ENCODE measurements at regions not wholly inside any gene's neighbourhood (a gene's known extent, or its start where the extent isn't known, plus 50 kb on each side); places are given as distances from the start of the nearest gene placed in this dataset.
"Not testable (repeated sequence)": the region's sequence is repeated elsewhere in the genome, so short reads cannot be mapped to it uniquely, and the experiment has no call there.

DNA sequence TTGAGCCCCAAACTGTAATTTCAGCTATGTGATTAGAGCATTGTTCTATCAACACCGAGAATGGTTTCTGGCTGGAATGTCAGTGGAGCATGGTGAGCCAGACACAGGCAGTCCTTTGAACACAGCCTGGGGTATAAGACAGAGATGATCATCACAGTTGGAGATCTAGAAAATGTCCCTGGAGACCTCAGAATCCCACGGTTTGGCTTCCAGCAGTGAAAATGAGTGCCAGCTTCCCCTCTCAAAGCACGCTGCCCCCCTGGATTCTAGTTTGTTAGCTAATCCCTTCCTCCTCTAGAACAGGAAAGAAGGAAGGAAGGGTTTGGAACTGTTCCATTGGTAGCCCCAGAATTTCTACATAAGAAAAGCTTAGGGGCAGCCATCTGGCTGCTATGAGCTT is 59.9 kb upstream of the JAK1 start:
- H3K14ac ChIP-seq (ENCODE audit: low read length): no peak overlapping the region
- H2BK5ac ChIP-seq (ENCODE audit: low read length): no peak overlapping the region
- no peak overlapping the region for H3K4ac ChIP-seq (ENCODE audit: low read length)
- no peak overlapping the region for H2BK12ac ChIP-seq (ENCODE audit: low read length)
- no CpG with 5 or more reads among the region's 3 CpGs for WGBS, 2 donors (ENCODE audit: extremely low coverage in 2 of 2, insufficient read length in 2 of 2, insufficient replicate concordance in 1 of 2)
- H3K4me3 ChIP-seq (ENCODE audit: low read length in 2 of 2): no peak overlapping the region
- H4K91ac ChIP-seq (ENCODE audit: low read depth, low read length, poor library complexity): no peak overlapping the region
- no peak overlapping the region for H3K23ac ChIP-seq (ENCODE audit: low read depth, low read length, poor library complexity)
- no peaks in the 10 kb centered on the region for H3K4me1 ChIP-seq (ENCODE audit: control insufficient read depth in 2 of 2, insufficient read depth in 1 of 2, low read depth in 1 of 2, low read length in 2 of 2)
- no peaks in the 10 kb centered on the region for H3K9me3 ChIP-seq (replicated peaks in 1 of 2; ENCODE audit: control insufficient read depth in 2 of 2, insufficient read depth in 1 of 2, low read depth in 1 of 2, low read length in 2 of 2)
- H3K9ac ChIP-seq (ENCODE audit: low read depth, low read length, poor library complexity): no peak overlapping the region
- no peak for DNase-seq (ENCODE audit: low spot score)
- no peak overlapping the region for H3K27ac ChIP-seq (replicated peaks; ENCODE audit: low read length)
- no peak overlapping the region for H3K4me2 ChIP-seq (ENCODE audit: insufficient read depth, low read length, poor library complexity, severe bottlenecking)
- no peak overlapping the region for H4K8ac ChIP-seq (ENCODE audit: low read depth, low read length)
- H3K18ac ChIP-seq (ENCODE audit: low read length): no peak overlapping the region
- H3K36me3 ChIP-seq (replicated peaks in 1 of 2; ENCODE audit: control insufficient read depth in 2 of 2, insufficient read depth in 2 of 2, low read length in 2 of 2): no peaks in the 10 kb centered on the region
- no peaks in the 10 kb centered on the region for H3K27me3 ChIP-seq (ENCODE audit: control insufficient read depth in 3 of 3, insufficient read depth in 3 of 3, low read depth in 1 of 3, low read length in 3 of 3)
- no peak overlapping the region for H2AFZ ChIP-seq (ENCODE audit: low read length)
- no peak overlapping the region for H2AK5ac ChIP-seq (ENCODE audit: low read depth, low read length)
- no peak overlapping the region for H2BK15ac ChIP-seq (ENCODE audit: low read length)
- no peak overlapping the region for H2BK120ac ChIP-seq (ENCODE audit: low read depth, low read length)
- H3K79me1 ChIP-seq (ENCODE audit: low read depth, low read length): no peaks in the 10 kb centered on the region

DNA sequence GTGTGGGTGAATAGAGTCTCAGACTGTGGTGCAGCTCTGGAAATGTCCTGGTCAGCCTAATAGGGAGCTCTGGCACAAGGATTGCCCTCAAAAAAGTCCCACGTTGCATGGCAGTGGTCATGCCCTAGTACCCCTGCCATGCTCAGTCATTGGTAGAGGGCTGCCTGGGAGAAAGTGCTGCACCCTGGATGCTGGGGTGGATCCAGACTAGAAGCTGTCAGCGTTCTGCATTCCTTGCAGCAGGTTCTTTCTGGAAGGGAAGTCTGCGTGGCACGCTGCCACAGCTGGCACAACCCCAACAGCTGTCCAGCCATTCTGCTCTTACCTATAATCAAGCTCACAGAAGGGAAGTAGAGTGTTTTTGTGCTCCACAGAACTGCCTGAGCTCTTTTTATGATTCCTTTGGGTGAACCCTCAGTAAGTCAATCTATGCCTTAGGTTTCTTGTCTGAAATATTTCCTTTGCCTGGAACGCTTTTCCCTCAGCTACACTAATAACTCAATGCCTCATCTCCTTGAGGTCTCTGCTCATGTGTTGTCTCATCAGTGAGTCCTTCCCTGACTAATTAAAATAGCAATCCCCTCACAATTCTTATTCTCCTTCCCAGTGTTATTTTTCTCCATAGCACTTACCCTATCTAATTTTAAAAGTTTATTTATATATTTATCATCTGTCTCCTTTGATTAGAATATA is 61.5 kb upstream of the JAK1 start:
- H2AFZ ChIP-seq (ENCODE audit: low read length): no peak overlapping the region
- H3K23ac ChIP-seq (ENCODE audit: low read depth, low read length, poor library complexity): peak overlapping the region; percentile 29
- H3K4me1 ChIP-seq (ENCODE audit: control insufficient read depth in 2 of 2, insufficient read depth in 1 of 2, low read depth in 1 of 2, low read length in 2 of 2): no peaks in the 10 kb centered on the region
- H3K4ac ChIP-seq (ENCODE audit: low read length): no peak overlapping the region
- no peak overlapping the region for H2BK12ac ChIP-seq (ENCODE audit: low read length)
- H3K79me1 ChIP-seq (ENCODE audit: low read depth, low read length): no peaks in the 10 kb centered on the region
- H4K8ac ChIP-seq (ENCODE audit: low read depth, low read length): no peak overlapping the region
- no peak overlapping the region for H2BK5ac ChIP-seq (ENCODE audit: low read length)
- WGBS, 2 donors (ENCODE audit: extremely low coverage in 2 of 2, insufficient read length in 2 of 2, insufficient replicate concordance in 1 of 2): no CpG with 5 or more reads among the region's 5 CpGs
- no peak overlapping the region for H2BK15ac ChIP-seq (ENCODE audit: low read length)
- H3K36me3 ChIP-seq (replicated peaks in 1 of 2; ENCODE audit: control insufficient read depth in 2 of 2, insufficient read depth in 2 of 2, low read length in 2 of 2): no peaks in the 10 kb centered on the region
- H3K9ac ChIP-seq (ENCODE audit: low read depth, low read length, poor library complexity): no peak overlapping the region
- no peak overlapping the region for H3K4me3 ChIP-seq (ENCODE audit: low read length in 2 of 2)
- H2AK5ac ChIP-seq (ENCODE audit: low read depth, low read length): no peak overlapping the region
- H3K9me3 ChIP-seq (replicated peaks in 1 of 2; ENCODE audit: control insufficient read depth in 2 of 2, insufficient read depth in 1 of 2, low read depth in 1 of 2, low read length in 2 of 2): no peaks in the 10 kb centered on the region
- no peak overlapping the region for H3K14ac ChIP-seq (ENCODE audit: low read length)
- H4K91ac ChIP-seq (ENCODE audit: low read depth, low read length, poor library complexity): no peak overlapping the region
- H2BK120ac ChIP-seq (ENCODE audit: low read depth, low read length): no peak overlapping the region
- no peak for DNase-seq (ENCODE audit: low spot score)
- H3K4me2 ChIP-seq (ENCODE audit: insufficient read depth, low read length, poor library complexity, severe bottlenecking): no peak overlapping the region
- no peaks in the 10 kb centered on the region for H3K27me3 ChIP-seq (ENCODE audit: control insufficient read depth in 3 of 3, insufficient read depth in 3 of 3, low read depth in 1 of 3, low read length in 3 of 3)
- H3K18ac ChIP-seq (ENCODE audit: low read length): no peak overlapping the region
- no peak overlapping the region for H3K27ac ChIP-seq (replicated peaks; ENCODE audit: low read length)

DNA sequence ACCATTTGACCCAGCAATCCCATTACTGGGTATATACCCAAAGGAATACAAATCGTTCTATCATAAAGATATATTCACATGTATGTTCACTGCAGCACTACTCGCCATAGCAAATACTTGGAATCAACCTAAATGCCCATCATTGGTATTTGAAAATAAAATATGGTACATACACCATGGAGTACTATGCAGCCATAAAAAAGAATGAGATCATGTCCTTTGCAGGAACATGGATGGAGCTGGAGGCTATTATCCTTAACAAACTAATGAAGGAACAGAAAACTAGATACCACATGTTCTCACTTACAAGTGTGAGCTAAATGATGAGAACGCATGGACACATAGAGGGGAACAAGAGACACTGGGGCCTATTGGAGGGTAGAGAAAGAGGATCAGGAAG is 63.1 kb upstream of the JAK1 start:
- no CpG with 5 or more reads among the region's 3 CpGs for WGBS, 2 donors (ENCODE audit: extremely low coverage in 2 of 2, insufficient read length in 2 of 2, insufficient replicate concordance in 1 of 2)

DNA sequence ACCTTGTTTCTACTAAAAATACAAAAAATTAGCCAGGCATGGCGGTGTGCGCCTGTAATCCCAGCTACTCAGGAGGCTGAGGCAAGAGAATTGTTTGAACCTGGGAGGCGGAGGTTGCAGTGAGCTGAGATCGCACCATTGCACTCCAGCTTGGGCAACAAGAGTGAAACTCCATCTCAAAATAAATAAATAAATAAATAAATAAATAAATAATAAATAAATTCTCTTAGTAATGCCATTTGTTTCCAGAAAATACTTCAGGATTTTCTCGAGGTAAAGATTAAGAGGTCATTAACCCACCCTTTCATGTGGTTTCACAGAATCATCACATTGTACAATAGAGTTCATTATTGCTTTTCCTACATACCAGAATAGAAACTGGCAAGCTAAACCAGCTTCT is 68.5 kb upstream of the JAK1 start:
- not testable (repeated sequence) for H2BK5ac ChIP-seq (ENCODE audit: low read length); H2BK120ac ChIP-seq (ENCODE audit: low read depth, low read length); H3K9me3 ChIP-seq (replicated peaks in 1 of 2; ENCODE audit: control insufficient read depth in 2 of 2, insufficient read depth in 1 of 2, low read depth in 1 of 2, low read length in 2 of 2); H3K27ac ChIP-seq (replicated peaks; ENCODE audit: low read length); H4K91ac ChIP-seq (ENCODE audit: low read depth, low read length, poor library complexity); H3K79me1 ChIP-seq (ENCODE audit: low read depth, low read length); H4K8ac ChIP-seq (ENCODE audit: low read depth, low read length); H3K36me3 ChIP-seq (replicated peaks in 1 of 2; ENCODE audit: control insufficient read depth in 2 of 2, insufficient read depth in 2 of 2, low read length in 2 of 2); H3K4me2 ChIP-seq (ENCODE audit: insufficient read depth, low read length, poor library complexity, severe bottlenecking); H2BK15ac ChIP-seq (ENCODE audit: low read length); H3K27me3 ChIP-seq (ENCODE audit: control insufficient read depth in 3 of 3, insufficient read depth in 3 of 3, low read depth in 1 of 3, low read length in 3 of 3); H3K4me3 ChIP-seq (ENCODE audit: low read length in 2 of 2); H3K4me1 ChIP-seq (ENCODE audit: control insufficient read depth in 2 of 2, insufficient read depth in 1 of 2, low read depth in 1 of 2, low read length in 2 of 2); H3K4ac ChIP-seq (ENCODE audit: low read length); H3K18ac ChIP-seq (ENCODE audit: low read length); H3K9ac ChIP-seq (ENCODE audit: low read depth, low read length, poor library complexity); H2BK12ac ChIP-seq (ENCODE audit: low read length); H2AK5ac ChIP-seq (ENCODE audit: low read depth, low read length); H3K23ac ChIP-seq (ENCODE audit: low read depth, low read length, poor library complexity); H3K14ac ChIP-seq (ENCODE audit: low read length); H2AFZ ChIP-seq (ENCODE audit: low read length); DNase-seq (ENCODE audit: low spot score)
- WGBS, 2 donors (ENCODE audit: extremely low coverage in 2 of 2, insufficient read length in 2 of 2, insufficient replicate concordance in 1 of 2): no CpG with 5 or more reads among the region's 5 CpGs

More for the DNA sequence above, 63.1 kb upstream of the JAK1 start:
- not testable (repeated sequence) for H3K4me3 ChIP-seq (ENCODE audit: low read length in 2 of 2); H4K8ac ChIP-seq (ENCODE audit: low read depth, low read length); DNase-seq (ENCODE audit: low spot score); H2BK120ac ChIP-seq (ENCODE audit: low read depth, low read length); H3K4ac ChIP-seq (ENCODE audit: low read length); H2BK5ac ChIP-seq (ENCODE audit: low read length); H3K23ac ChIP-seq (ENCODE audit: low read depth, low read length, poor library complexity); H3K27me3 ChIP-seq (ENCODE audit: control insufficient read depth in 3 of 3, insufficient read depth in 3 of 3, low read depth in 1 of 3, low read length in 3 of 3); H2BK15ac ChIP-seq (ENCODE audit: low read length); H3K18ac ChIP-seq (ENCODE audit: low read length); H4K91ac ChIP-seq (ENCODE audit: low read depth, low read length, poor library complexity); H3K36me3 ChIP-seq (replicated peaks in 1 of 2; ENCODE audit: control insufficient read depth in 2 of 2, insufficient read depth in 2 of 2, low read length in 2 of 2); H3K79me1 ChIP-seq (ENCODE audit: low read depth, low read length); H3K27ac ChIP-seq (replicated peaks; ENCODE audit: low read length); H3K9me3 ChIP-seq (replicated peaks in 1 of 2; ENCODE audit: control insufficient read depth in 2 of 2, insufficient read depth in 1 of 2, low read depth in 1 of 2, low read length in 2 of 2); H2AK5ac ChIP-seq (ENCODE audit: low read depth, low read length); H2BK12ac ChIP-seq (ENCODE audit: low read length); H3K9ac ChIP-seq (ENCODE audit: low read depth, low read length, poor library complexity); H3K14ac ChIP-seq (ENCODE audit: low read length); H3K4me2 ChIP-seq (ENCODE audit: insufficient read depth, low read length, poor library complexity, severe bottlenecking); H3K4me1 ChIP-seq (ENCODE audit: control insufficient read depth in 2 of 2, insufficient read depth in 1 of 2, low read depth in 1 of 2, low read length in 2 of 2); H2AFZ ChIP-seq (ENCODE audit: low read length)
